Neural crest cell (in vitro differentiated cells): ENCODE measurements at regions not wholly inside any gene's neighbourhood (a gene's known extent, or its start where the extent isn't known, plus 50 kb on each side); places are given as distances from the start of the nearest gene placed in this dataset.

ENCODE experiments used
- DNase-seq: peaks from one replicate; pipeline ENCODE4 v3.0.0; 2021; ENCODE audit warnings: low read depth, mixed read lengths, low spot score
- H3K27ac Mint-ChIP-seq: one replicate; pipeline ENCODE4 v1.8.0; 2021; ENCODE audit warnings: mild to moderate bottlenecking, mixed read lengths; ENCODE audit not compliant: unreplicated experiment
- H3K27me3 Mint-ChIP-seq: 2 replicates; pipeline ENCODE4 v1.8.0; 2021; ENCODE audit warnings: low read depth, mild to moderate bottlenecking, mixed read lengths
- H3K36me3 Mint-ChIP-seq: 2 replicates; pipeline ENCODE4 v1.8.0; 2021; ENCODE audit warnings: low read depth, mild to moderate bottlenecking, mixed read lengths
- H3K4me1 Mint-ChIP-seq: 2 replicates; pipeline ENCODE4 v1.8.0; 2021; ENCODE audit warnings: mixed read lengths
- H3K4me3 Mint-ChIP-seq: one replicate; pipeline ENCODE4 v1.8.0; 2021; ENCODE audit warnings: mild to moderate bottlenecking, mixed read lengths
- H3K9me3 Mint-ChIP-seq: 2 replicates; pipeline ENCODE4 v1.8.0; 2021; ENCODE audit warnings: mixed read lengths
- TF ChIP-seq, protein P1 (sequence below): fragments of 200-600 bp; sonication (generic); conservative IDR thresholded peaks from 2 replicates; pipeline ENCODE4 v1.5.0; 2021; ENCODE audit warnings: antibody characterized with exemption, mild to moderate bottlenecking

- DNase-seq = no peak
- Mint-ChIP-seq H3K27ac (no peak overlapping the region), H3K36me3 (no peaks in the 10 kb centered on the region), H3K27me3 (no peaks in the 10 kb centered on the region), H3K4me3 (no peak overlapping the region), H3K4me1 (peaks cover 13% of the 10 kb centered on the region), H3K9me3 (peaks cover 2% of the 10 kb centered on the region)
- TF ChIP-seq, protein P1, sequence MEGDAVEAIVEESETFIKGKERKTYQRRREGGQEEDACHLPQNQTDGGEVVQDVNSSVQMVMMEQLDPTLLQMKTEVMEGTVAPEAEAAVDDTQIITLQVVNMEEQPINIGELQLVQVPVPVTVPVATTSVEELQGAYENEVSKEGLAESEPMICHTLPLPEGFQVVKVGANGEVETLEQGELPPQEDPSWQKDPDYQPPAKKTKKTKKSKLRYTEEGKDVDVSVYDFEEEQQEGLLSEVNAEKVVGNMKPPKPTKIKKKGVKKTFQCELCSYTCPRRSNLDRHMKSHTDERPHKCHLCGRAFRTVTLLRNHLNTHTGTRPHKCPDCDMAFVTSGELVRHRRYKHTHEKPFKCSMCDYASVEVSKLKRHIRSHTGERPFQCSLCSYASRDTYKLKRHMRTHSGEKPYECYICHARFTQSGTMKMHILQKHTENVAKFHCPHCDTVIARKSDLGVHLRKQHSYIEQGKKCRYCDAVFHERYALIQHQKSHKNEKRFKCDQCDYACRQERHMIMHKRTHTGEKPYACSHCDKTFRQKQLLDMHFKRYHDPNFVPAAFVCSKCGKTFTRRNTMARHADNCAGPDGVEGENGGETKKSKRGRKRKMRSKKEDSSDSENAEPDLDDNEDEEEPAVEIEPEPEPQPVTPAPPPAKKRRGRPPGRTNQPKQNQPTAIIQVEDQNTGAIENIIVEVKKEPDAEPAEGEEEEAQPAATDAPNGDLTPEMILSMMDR = no peak
These were observed 1854.6 kb upstream of the WWC1 start for GRCh38 chr5:166436872-166437271.

DNA sequence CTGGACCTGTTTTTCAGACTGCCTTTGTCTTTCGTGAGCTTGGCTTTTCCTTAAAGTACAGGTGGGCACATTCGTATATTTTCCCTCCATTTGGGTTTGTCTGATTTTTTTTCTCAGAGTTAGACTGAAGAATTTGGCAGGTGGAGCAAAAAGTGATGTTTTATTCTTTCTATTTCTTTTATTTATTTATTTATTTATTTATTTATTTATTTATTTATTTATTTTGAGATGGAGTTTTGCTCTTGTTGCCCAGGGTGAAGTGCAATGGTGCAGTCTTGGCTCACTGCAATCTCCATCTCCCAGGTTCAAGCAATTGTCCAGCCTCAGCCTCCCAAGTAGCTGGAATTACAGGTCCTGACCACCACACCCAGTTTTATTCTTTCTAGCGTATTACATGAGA is 1805.1 kb upstream of the WWC1 start:
- no peak for DNase-seq
- TF ChIP-seq, protein P1 = no peak
- Mint-ChIP-seq H3K36me3 (no peaks in the 10 kb centered on the region), H3K9me3 (peaks cover 3% of the 10 kb centered on the region), H3K4me3 (no peak overlapping the region), H3K27me3 (no peaks in the 10 kb centered on the region), H3K27ac (no peak overlapping the region), H3K4me1 (peaks cover 16% of the 10 kb centered on the region)

- no peak for DNase-seq
- TF ChIP-seq, protein P1 = no peak
- H3K4me1 Mint-ChIP-seq = peaks cover 16% of the 10 kb centered on the region
- H3K9me3 Mint-ChIP-seq = peaks cover 3% of the 10 kb centered on the region
- H3K27ac Mint-ChIP-seq = no peak overlapping the region
- H3K27me3 Mint-ChIP-seq = no peaks in the 10 kb centered on the region
- H3K36me3 Mint-ChIP-seq = no peaks in the 10 kb centered on the region
- no peak overlapping the region for H3K4me3 Mint-ChIP-seq
These were observed 1802.9 kb upstream of the WWC1 start for GRCh38 chr5:166488560-166488959.

GRCh38 chr5:166493040-166493439 is 1798.4 kb upstream of the WWC1 start:
- H3K27ac Mint-ChIP-seq = no peak overlapping the region
- H3K9me3 Mint-ChIP-seq = peaks cover 3% of the 10 kb centered on the region
- TF ChIP-seq, protein P1 = no peak
- DNase-seq = no peak
- H3K4me3 Mint-ChIP-seq = no peak overlapping the region
- peaks cover 22% of the 10 kb centered on the region for H3K4me1 Mint-ChIP-seq
- H3K36me3 Mint-ChIP-seq = no peaks in the 10 kb centered on the region
- H3K27me3 Mint-ChIP-seq = no peaks in the 10 kb centered on the region

- no peak overlapping the region for H3K27ac Mint-ChIP-seq
These were observed 1797.8 kb upstream of the WWC1 start for GRCh38 chr5:166493612-166494011.

More at GRCh38 chr5:166493612-166494011, 1797.8 kb upstream of the WWC1 start:
- Mint-ChIP-seq H3K4me1 (peaks cover 16% of the 10 kb centered on the region), H3K9me3 (peaks cover 3% of the 10 kb centered on the region), H3K4me3 (no peak overlapping the region), H3K36me3 (no peaks in the 10 kb centered on the region), H3K27me3 (no peaks in the 10 kb centered on the region)
- no peak for DNase-seq
- TF ChIP-seq, protein P1 = no peak
